MM.1S (cell line): ENCODE measurements at regions not wholly inside any gene's neighbourhood (a gene's known extent, or its start where the extent isn't known, plus 50 kb on each side); places are given as distances from the start of the nearest gene placed in this dataset.

Source experiments
- DNase-seq: peaks from one replicate; pipeline ENCODE4 v3.0.0-alpha.2; 2015
- H2AFZ ChIP-seq: fragments of 300-600 bp; sonication (generic); 2 replicates; pipeline ENCODE4 v1.6.0; 2016; ENCODE audit warnings: antibody characterized with exemption, low read length
- H3F3A ChIP-seq: fragments of 300-600 bp; sonication (generic); 2 replicates; pipeline ENCODE4 v1.6.1; 2016; ENCODE audit warnings: mild to moderate bottlenecking, antibody characterized with exemption, low read length, moderate library complexity, mixed read lengths; ENCODE audit not compliant: insufficient read depth
- H3K27ac ChIP-seq: fragments of 300-600 bp; sonication (generic); 2 replicates; pipeline ENCODE4 v1.5.1; 2016; ENCODE audit warnings: mild to moderate bottlenecking, low read length
- H3K27me3 ChIP-seq: fragments of 300-600 bp; sonication (generic); replicated peaks from 2 replicates; pipeline ENCODE4 v1.6.0; 2016; ENCODE audit warnings: low read length; ENCODE audit not compliant: insufficient read depth
- H3K36me3 ChIP-seq: fragments of 300-600 bp; sonication (generic); replicated peaks from 2 replicates; pipeline ENCODE4 v1.6.1; 2016; ENCODE audit warnings: mild to moderate bottlenecking, low read length, mixed read lengths; ENCODE audit not compliant: insufficient read depth
- H3K4me1 ChIP-seq: fragments of 300-600 bp; sonication (generic); 2 replicates; pipeline ENCODE4 v1.6.1; 2016; ENCODE audit warnings: low read length, mixed read lengths
- H3K4me2 ChIP-seq: fragments of 300-600 bp; sonication (generic); 2 replicates; pipeline ENCODE4 v1.6.0; 2016; ENCODE audit warnings: low read depth, low read length
- H3K4me3 ChIP-seq: fragments of 300-600 bp; sonication (generic); 2 replicates; pipeline ENCODE4 v1.5.1; 2016; ENCODE audit warnings: low read length, mixed read lengths
- H3K79me2 ChIP-seq: fragments of 300-600 bp; sonication (generic); 2 replicates; pipeline ENCODE4 v1.6.1; 2016; ENCODE audit warnings: mixed run types, low read length, mixed read lengths
- H3K9ac ChIP-seq: fragments of 300-600 bp; sonication (generic); 2 replicates; pipeline ENCODE4 v1.6.1; 2016; ENCODE audit warnings: low read length, mixed read lengths
- H3K9me2 ChIP-seq: fragments of 300-600 bp; sonication (generic); replicated peaks from 2 replicates; pipeline ENCODE4 v1.6.1; 2016; ENCODE audit warnings: mild to moderate bottlenecking, low read length, mixed read lengths; ENCODE audit not compliant: insufficient read depth
- H3K9me3 ChIP-seq: fragments of 300-600 bp; sonication (generic); replicated peaks from 2 replicates; pipeline ENCODE4 v1.6.1; 2016; ENCODE audit warnings: mild to moderate bottlenecking, low read length, mixed read lengths; ENCODE audit not compliant: insufficient read depth
- H4K20me1 ChIP-seq: fragments of 300-600 bp; sonication (generic); 2 replicates; pipeline ENCODE4 v1.6.1; 2016; ENCODE audit warnings: mild to moderate bottlenecking, low read length, moderate library complexity, mixed read lengths; ENCODE audit not compliant: insufficient read depth
- EZH2 ChIP-seq: fragments of 300-600 bp; sonication (generic); optimal IDR thresholded peaks from 2 replicates; pipeline ENCODE3; 2017; ENCODE audit warnings: low read depth, mild to moderate bottlenecking, antibody characterized with exemption, low read length, mixed read lengths
- EZH2phosphoT487 ChIP-seq: fragments of 300-600 bp; sonication (generic); IDR thresholded peaks from 2 replicates; pipeline ENCODE4 v1.6.1; 2018; ENCODE audit warnings: antibody characterized with exemption, low read length
- TF ChIP-seq, protein P1 (sequence below): fragments of 300-600 bp; sonication (generic); IDR thresholded peaks from 2 replicates; pipeline ENCODE4 v1.5.1; 2016; ENCODE audit warnings: antibody characterized with exemption, low read length, mixed read lengths

DNA sequence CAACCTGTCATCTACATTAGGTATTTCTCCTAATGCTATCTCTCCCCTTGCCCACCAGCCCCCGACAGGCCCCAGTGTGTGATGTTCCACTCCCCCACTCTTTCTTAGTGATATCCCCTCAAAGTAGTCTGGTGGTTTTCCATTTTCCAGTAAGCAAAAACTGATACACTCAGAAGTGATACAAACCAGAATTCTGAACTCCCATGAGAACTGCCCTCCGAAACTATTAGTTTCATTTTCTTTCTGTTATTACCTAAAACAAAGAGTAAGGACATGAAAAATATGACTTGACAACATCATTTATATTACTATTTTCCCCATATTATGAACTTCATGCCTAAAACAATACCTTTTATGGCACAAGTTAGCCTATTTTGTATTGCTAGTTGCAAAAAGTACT, 175.0 kb downstream of the OTUD1 start:
- no peak overlapping the region for H3K9ac ChIP-seq
- no peaks in the 10 kb centered on the region for H3K79me2 ChIP-seq
- H3K27me3 ChIP-seq: no peaks in the 10 kb centered on the region
- no peaks in the 10 kb centered on the region for H3K4me1 ChIP-seq
- no peaks in the 10 kb centered on the region for H3K36me3 ChIP-seq
- no peaks in the 10 kb centered on the region for H3F3A ChIP-seq
- H4K20me1 ChIP-seq: no peaks in the 10 kb centered on the region
- H3K4me3 ChIP-seq: no peak overlapping the region
- H3K9me3 ChIP-seq: no peaks in the 10 kb centered on the region; the same call in 1 of the 2 replicates
- no peak overlapping the region for H3K27ac ChIP-seq
- peak overlapping the region; percentile 25; the same call in 1 of the 2 replicates for H3K4me2 ChIP-seq
- no peaks in the 10 kb centered on the region for H3K9me2 ChIP-seq
- no peak for DNase-seq
- H2AFZ ChIP-seq: no peak overlapping the region
- no peak for TF ChIP-seq EZH2phosphoT487
- TF ChIP-seq, protein P1, sequence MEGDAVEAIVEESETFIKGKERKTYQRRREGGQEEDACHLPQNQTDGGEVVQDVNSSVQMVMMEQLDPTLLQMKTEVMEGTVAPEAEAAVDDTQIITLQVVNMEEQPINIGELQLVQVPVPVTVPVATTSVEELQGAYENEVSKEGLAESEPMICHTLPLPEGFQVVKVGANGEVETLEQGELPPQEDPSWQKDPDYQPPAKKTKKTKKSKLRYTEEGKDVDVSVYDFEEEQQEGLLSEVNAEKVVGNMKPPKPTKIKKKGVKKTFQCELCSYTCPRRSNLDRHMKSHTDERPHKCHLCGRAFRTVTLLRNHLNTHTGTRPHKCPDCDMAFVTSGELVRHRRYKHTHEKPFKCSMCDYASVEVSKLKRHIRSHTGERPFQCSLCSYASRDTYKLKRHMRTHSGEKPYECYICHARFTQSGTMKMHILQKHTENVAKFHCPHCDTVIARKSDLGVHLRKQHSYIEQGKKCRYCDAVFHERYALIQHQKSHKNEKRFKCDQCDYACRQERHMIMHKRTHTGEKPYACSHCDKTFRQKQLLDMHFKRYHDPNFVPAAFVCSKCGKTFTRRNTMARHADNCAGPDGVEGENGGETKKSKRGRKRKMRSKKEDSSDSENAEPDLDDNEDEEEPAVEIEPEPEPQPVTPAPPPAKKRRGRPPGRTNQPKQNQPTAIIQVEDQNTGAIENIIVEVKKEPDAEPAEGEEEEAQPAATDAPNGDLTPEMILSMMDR: no peak
- no peak for TF ChIP-seq EZH2

DNA sequence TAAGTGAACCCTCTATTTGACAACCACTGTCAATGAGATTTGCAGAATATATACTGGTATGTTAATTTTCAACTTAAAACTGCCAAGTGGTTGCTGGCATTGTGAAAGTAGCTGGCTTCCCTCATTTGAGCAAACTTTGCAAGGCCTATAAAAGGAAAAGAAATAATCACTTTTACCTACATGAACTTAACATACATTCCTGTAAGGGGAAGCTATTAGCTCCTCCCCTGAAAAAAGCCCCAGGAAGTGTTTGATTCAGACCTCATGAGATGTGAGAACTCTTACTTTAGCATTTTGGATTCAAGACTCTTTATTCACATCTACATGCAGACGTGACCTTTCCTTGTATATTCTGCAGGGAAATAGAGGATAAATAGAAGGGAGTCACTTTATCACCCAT, 175.6 kb downstream of the OTUD1 start:
- TF ChIP-seq EZH2 (no peak), EZH2phosphoT487 (no peak)
- TF ChIP-seq, protein P1: no peak
- DNase-seq: peak; percentile 29
- H3K27ac ChIP-seq: no peak overlapping the region
- no peaks in the 10 kb centered on the region for H3K9me2 ChIP-seq
- H3K4me1 ChIP-seq: no peaks in the 10 kb centered on the region
- no peaks in the 10 kb centered on the region for H4K20me1 ChIP-seq
- H3K9me3 ChIP-seq: no peaks in the 10 kb centered on the region
- no peak overlapping the region for H3K4me3 ChIP-seq
- no peak overlapping the region for H3K9ac ChIP-seq
- H3K36me3 ChIP-seq: no peaks in the 10 kb centered on the region
- H3K27me3 ChIP-seq: no peaks in the 10 kb centered on the region
- H2AFZ ChIP-seq: no peak overlapping the region
- no peaks in the 10 kb centered on the region for H3K79me2 ChIP-seq
- no peaks in the 10 kb centered on the region for H3F3A ChIP-seq
- H3K4me2 ChIP-seq: peak overlapping the region; percentile 25; the same call in 1 of the 2 replicates

DNA sequence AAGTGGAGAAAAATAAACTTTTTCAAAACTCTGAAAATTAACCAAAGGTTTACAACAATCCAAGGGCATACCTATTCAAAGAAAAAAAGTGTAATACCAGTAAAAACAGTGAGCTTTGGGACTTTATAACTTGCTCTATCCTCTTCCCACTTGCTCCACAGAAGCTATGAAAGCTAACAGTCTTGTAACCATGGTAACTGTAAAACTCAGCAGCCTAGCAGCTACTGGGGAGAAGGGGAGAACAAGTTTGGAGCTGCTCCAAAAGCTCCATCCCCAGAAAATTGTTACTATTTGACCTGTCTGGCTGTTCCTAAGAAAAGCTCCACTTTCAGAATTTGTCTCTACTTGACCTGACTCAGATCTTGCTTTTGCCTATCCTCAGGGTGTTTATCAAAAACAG, 191.5 kb downstream of the OTUD1 start:
- H3K9me2 ChIP-seq: no peaks in the 10 kb centered on the region
- no peak overlapping the region for H3K27ac ChIP-seq
- no peaks in the 10 kb centered on the region for H3K36me3 ChIP-seq
- H3K79me2 ChIP-seq: no peaks in the 10 kb centered on the region
- no peaks in the 10 kb centered on the region for H3K27me3 ChIP-seq
- no peaks in the 10 kb centered on the region for H4K20me1 ChIP-seq
- no peak overlapping the region for H3K4me2 ChIP-seq
- no peak for DNase-seq
- H3K4me3 ChIP-seq: no peak overlapping the region
- no peak overlapping the region for H2AFZ ChIP-seq
- H3K9ac ChIP-seq: no peak overlapping the region
- no peaks in the 10 kb centered on the region for H3F3A ChIP-seq
- TF ChIP-seq, protein P1: no peak
- TF ChIP-seq EZH2 (no peak), EZH2phosphoT487 (no peak)
- H3K4me1 ChIP-seq: no peaks in the 10 kb centered on the region
- no peaks in the 10 kb centered on the region for H3K9me3 ChIP-seq
